ENCODE measurements at regions not wholly inside any gene's neighbourhood (a gene's known extent, or its start where the extent isn't known, plus 50 kb on each side); places are given as distances from the start of the nearest gene placed in this dataset.
"Not testable (repeated sequence)": the region's sequence is repeated elsewhere in the genome, so short reads cannot be mapped to it uniquely, and the experiment has no call there.

DNA sequence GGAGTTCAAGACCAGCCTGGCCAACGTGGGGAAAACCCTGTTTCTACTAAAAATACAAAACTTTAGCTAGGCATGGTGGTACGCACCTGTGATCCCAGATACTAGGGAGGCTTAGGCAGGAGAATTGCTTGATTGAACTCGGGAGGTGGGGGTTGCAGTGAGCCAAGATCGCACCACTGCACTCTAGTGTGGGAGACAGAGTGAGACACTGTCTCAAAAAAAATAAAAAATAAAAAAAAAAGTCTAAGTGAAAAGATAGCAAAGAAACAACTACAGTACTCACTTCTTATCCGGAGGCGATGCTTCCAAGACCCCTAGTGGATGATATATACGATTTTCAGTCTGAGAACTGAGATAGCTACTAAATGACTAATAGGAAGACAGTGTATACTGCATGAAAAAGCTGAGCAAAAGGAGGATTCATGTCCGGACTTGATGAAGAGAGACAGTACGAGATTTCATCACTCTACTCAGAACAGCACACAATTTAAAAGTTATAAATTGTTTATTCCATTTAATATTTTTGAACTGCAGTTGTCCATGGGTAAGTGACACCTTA, 138.7 kb upstream of the GOLGA6L6 start:
- H3K36me3 ChIP-seq (ENCODE audit: control insufficient read depth, insufficient read depth, low read length); DNase-seq (ENCODE audit: low read depth, low spot score); H3K27me3 ChIP-seq (ENCODE audit: control insufficient read depth, insufficient read depth, low read length); in situ Hi-C loops (cut with HindIII; ENCODE audit: low pct_unique_long_range_greater_than_20kb, low sequenced_read_pairs); POLR2A ChIA-PET; H3K4me1 ChIP-seq (ENCODE audit: control insufficient read depth, insufficient read depth, low read length); intact Hi-C loops (cut with micrococcal nuclease; ENCODE audit: unreplicated experiment); BruUV-seq (replicated peaks); H3K4me3 ChIP-seq (ENCODE audit: low read depth in 2 of 2, low read length in 2 of 2); CTCF ChIA-PET; ATAC-seq; H3K27ac ChIP-seq (ENCODE audit: low read length); H3K9me3 ChIP-seq (ENCODE audit: control insufficient read depth, insufficient read depth, low read depth, low read length): not testable (repeated sequence)

DNA sequence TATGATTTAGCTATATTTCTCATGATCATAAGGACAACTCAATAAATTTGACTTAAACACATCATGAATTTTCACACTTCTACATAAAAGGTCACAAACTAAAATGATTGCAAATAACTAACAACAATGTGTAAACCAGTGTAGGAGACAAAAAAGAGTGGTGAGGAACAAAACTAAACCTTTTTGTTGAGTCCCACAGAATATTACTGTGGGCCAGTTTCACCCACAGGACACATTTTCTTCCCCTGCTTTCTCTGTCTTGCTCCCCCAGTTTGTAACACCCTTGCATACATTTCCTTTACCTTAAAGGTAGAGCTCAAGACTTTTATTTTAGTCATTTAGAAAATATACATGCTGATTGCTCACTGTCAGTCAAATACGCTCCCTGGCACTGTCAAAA, 130.9 kb upstream of the GOLGA6L6 start:
- no peaks in the 10 kb centered on the region for H3K27me3 ChIP-seq (ENCODE audit: control insufficient read depth, insufficient read depth, low read length)
- intact Hi-C loops (cut with micrococcal nuclease; ENCODE audit: unreplicated experiment), result no loop called here
- DNase-seq (ENCODE audit: low read depth, low spot score) (no peak), ATAC-seq (no peak)
- H3K27ac ChIP-seq (ENCODE audit: low read length), result no peak overlapping the region
- ChIA-PET POLR2A (no interaction called here), CTCF (no interaction called here)
- TF ChIP-seq POLR2AphosphoS5 (IDR thresholded peaks at IDR 0.05; ENCODE audit: low read depth, low read length) (no peak), SIN3A (IDR thresholded peaks at IDR 0.05; ENCODE audit: borderline replicate concordance, insufficient read depth, low read depth, low read length) (no peak), REST (IDR thresholded peaks at IDR 0.05; ENCODE audit: insufficient read depth in 1 of 2, low read depth in 2 of 2, low read length in 1 of 2) (no peak), TCF7L2 (IDR thresholded peaks at IDR 0.05; ENCODE audit: low read depth, low read length) (no peak)
- TF ChIP-seq, protein P1, sequence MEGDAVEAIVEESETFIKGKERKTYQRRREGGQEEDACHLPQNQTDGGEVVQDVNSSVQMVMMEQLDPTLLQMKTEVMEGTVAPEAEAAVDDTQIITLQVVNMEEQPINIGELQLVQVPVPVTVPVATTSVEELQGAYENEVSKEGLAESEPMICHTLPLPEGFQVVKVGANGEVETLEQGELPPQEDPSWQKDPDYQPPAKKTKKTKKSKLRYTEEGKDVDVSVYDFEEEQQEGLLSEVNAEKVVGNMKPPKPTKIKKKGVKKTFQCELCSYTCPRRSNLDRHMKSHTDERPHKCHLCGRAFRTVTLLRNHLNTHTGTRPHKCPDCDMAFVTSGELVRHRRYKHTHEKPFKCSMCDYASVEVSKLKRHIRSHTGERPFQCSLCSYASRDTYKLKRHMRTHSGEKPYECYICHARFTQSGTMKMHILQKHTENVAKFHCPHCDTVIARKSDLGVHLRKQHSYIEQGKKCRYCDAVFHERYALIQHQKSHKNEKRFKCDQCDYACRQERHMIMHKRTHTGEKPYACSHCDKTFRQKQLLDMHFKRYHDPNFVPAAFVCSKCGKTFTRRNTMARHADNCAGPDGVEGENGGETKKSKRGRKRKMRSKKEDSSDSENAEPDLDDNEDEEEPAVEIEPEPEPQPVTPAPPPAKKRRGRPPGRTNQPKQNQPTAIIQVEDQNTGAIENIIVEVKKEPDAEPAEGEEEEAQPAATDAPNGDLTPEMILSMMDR (IDR thresholded peaks at IDR 0.05), result no peak
- no TSS peak for BruUV-seq (replicated peaks)
- no peaks in the 10 kb centered on the region for H3K9me3 ChIP-seq (ENCODE audit: control insufficient read depth, insufficient read depth, low read depth, low read length)
- no peak overlapping the region for H3K4me3 ChIP-seq (ENCODE audit: low read depth in 2 of 2, low read length in 2 of 2)
- no peaks in the 10 kb centered on the region for H3K36me3 ChIP-seq (ENCODE audit: control insufficient read depth, insufficient read depth, low read length)
- in situ Hi-C loops (cut with HindIII; ENCODE audit: low pct_unique_long_range_greater_than_20kb, low sequenced_read_pairs), result no loop called here
- H3K4me1 ChIP-seq (ENCODE audit: control insufficient read depth, insufficient read depth, low read length), result no peaks in the 10 kb centered on the region

DNA sequence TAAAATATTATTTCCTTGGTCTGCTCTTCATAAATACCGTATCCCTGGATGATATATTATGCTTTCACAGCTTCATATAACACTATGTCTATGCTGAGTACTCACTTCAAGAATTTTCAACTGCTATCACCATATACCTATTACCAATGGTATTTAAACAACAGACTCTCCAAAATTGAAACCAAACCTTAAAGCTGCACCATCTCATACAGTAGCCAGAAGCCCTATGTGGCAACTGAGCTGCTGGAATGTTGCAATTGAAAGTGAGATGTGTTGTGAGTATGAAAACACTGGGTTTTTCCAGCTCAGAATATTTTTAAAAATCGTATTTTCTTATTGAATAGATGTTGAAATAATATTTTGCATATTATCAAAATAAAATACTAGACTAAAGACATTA, 130.1 kb upstream of the GOLGA6L6 start:
- Histone ChIP-seq H3K36me3 (ENCODE audit: control insufficient read depth, insufficient read depth, low read length) (no peaks in the 10 kb centered on the region), H3K27me3 (ENCODE audit: control insufficient read depth, insufficient read depth, low read length) (no peaks in the 10 kb centered on the region), H3K4me3 (ENCODE audit: low read depth in 2 of 2, low read length in 2 of 2) (no peak overlapping the region), H3K9me3 (ENCODE audit: control insufficient read depth, insufficient read depth, low read depth, low read length) (no peaks in the 10 kb centered on the region), H3K4me1 (ENCODE audit: control insufficient read depth, insufficient read depth, low read length) (no peaks in the 10 kb centered on the region), H3K27ac (ENCODE audit: low read length) (no peak overlapping the region)
- intact Hi-C loops (cut with micrococcal nuclease; ENCODE audit: unreplicated experiment) (no loop called here), in situ Hi-C loops (cut with HindIII; ENCODE audit: low pct_unique_long_range_greater_than_20kb, low sequenced_read_pairs) (no loop called here)
- ChIA-PET POLR2A (no interaction called here), CTCF (no interaction called here)
- ATAC-seq (no peak), DNase-seq (ENCODE audit: low read depth, low spot score) (no peak)
- BruUV-seq (replicated peaks), result no TSS peak
- TF ChIP-seq POLR2AphosphoS5 (IDR thresholded peaks at IDR 0.05; ENCODE audit: low read depth, low read length) (no peak), TCF7L2 (IDR thresholded peaks at IDR 0.05; ENCODE audit: low read depth, low read length) (no peak), REST (IDR thresholded peaks at IDR 0.05; ENCODE audit: insufficient read depth in 1 of 2, low read depth in 2 of 2, low read length in 1 of 2) (no peak), SIN3A (IDR thresholded peaks at IDR 0.05; ENCODE audit: borderline replicate concordance, insufficient read depth, low read depth, low read length) (no peak)
- TF ChIP-seq, protein P1 (IDR thresholded peaks at IDR 0.05), result no peak

DNA sequence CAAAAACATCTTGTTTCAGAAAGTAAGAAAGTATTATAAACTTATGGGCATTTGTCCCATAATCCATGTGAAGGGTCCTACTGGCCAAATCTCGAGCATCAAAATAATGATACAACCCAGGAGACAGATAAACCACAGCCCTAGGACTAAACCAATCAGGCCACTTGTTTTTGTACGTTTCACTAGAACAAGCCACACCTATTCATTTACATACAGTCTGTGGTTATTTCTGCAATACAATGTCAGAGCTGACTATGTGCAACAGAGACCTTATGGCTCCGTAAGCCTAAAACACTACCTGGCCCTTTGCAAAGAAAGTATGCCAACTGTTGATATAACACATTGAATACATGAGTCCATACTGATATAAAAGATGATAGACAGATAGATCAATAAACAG, 124.8 kb upstream of the GOLGA6L6 start:
- in situ Hi-C loops (cut with HindIII; ENCODE audit: low pct_unique_long_range_greater_than_20kb, low sequenced_read_pairs); H3K27me3 ChIP-seq (ENCODE audit: control insufficient read depth, insufficient read depth, low read length); CTCF ChIA-PET; POLR2A ChIA-PET; H3K4me3 ChIP-seq (ENCODE audit: low read depth in 2 of 2, low read length in 2 of 2); H3K27ac ChIP-seq (ENCODE audit: low read length); H3K9me3 ChIP-seq (ENCODE audit: control insufficient read depth, insufficient read depth, low read depth, low read length); H3K4me1 ChIP-seq (ENCODE audit: control insufficient read depth, insufficient read depth, low read length); DNase-seq (ENCODE audit: low read depth, low spot score); BruUV-seq (replicated peaks); H3K36me3 ChIP-seq (ENCODE audit: control insufficient read depth, insufficient read depth, low read length); ATAC-seq; intact Hi-C loops (cut with micrococcal nuclease; ENCODE audit: unreplicated experiment): not testable (repeated sequence)
